Sigmoid colon (tissue), 4 donors: ENCODE measurements at regions not wholly inside any gene's neighbourhood (a gene's known extent, or its start where the extent isn't known, plus 50 kb on each side); places are given as distances from the start of the nearest gene placed in this dataset.

Experiments
- EP300 ChIP-seq, 4 donors: sonication (generic); formaldehyde crosslinking; IDR thresholded peaks; one replicate each; pipeline ENCODE4 v1.6.1; 2017; ENCODE audit warnings: antibody characterized with exemption in 4 of 4
- POLR2A ChIP-seq, 2 donors: fragments of 450-650 bp; IDR thresholded peaks; one replicate each; pipeline ENCODE4 v1.6.1; 2016; ENCODE audit warnings: antibody characterized with exemption in 2 of 2, mild to moderate bottlenecking in 2 of 2, moderate library complexity in 2 of 2
- POLR2AphosphoS5 ChIP-seq, 4 donors: sonication (generic); formaldehyde crosslinking; IDR thresholded peaks; one replicate each; pipeline ENCODE4 v1.6.1; 2017; ENCODE audit warnings: antibody characterized with exemption in 4 of 4
- TF ChIP-seq, protein P1 (sequence below), 4 experiments: fragments of 450-650 bp in 3 of 4; fragments of 200-600 bp in 1 of 4; IDR thresholded peaks; one replicate each; pipeline ENCODE4 v1.5.1; 2016 to 2019; ENCODE audit warnings: antibody characterized with exemption in 4 of 4, mild to moderate bottlenecking in 3 of 4, moderate library complexity in 2 of 4

DNA sequence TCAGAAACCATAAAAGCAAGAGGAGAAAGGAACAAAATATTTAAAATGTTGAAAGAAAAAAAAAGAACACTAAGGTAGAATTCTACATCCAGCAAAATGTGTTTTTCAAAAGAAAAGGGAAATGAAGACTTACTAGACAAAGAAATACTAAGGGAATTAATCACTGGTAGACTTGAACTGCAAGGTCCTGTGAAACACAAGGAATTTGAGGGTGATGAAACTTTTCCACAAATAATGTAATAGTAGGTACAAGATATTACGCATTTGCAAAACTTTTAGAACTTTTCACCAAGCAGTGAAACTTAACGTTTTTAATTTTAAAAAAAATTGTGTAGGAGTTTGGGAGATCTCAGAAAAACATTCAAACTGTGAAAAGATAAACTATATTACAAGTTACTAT lies 180.3 kb upstream of the MAGEB16 start:
- TF ChIP-seq, protein P1, sequence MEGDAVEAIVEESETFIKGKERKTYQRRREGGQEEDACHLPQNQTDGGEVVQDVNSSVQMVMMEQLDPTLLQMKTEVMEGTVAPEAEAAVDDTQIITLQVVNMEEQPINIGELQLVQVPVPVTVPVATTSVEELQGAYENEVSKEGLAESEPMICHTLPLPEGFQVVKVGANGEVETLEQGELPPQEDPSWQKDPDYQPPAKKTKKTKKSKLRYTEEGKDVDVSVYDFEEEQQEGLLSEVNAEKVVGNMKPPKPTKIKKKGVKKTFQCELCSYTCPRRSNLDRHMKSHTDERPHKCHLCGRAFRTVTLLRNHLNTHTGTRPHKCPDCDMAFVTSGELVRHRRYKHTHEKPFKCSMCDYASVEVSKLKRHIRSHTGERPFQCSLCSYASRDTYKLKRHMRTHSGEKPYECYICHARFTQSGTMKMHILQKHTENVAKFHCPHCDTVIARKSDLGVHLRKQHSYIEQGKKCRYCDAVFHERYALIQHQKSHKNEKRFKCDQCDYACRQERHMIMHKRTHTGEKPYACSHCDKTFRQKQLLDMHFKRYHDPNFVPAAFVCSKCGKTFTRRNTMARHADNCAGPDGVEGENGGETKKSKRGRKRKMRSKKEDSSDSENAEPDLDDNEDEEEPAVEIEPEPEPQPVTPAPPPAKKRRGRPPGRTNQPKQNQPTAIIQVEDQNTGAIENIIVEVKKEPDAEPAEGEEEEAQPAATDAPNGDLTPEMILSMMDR (IDR thresholded peaks at IDR 0.05): no peak
- no peak for TF ChIP-seq EP300 (IDR thresholded peaks at IDR 0.05)
- no peak for TF ChIP-seq POLR2AphosphoS5 (IDR thresholded peaks at IDR 0.05)
- TF ChIP-seq POLR2A (IDR thresholded peaks at IDR 0.05): no peak
